ENCODE measurements at regions not wholly inside any gene's neighbourhood (a gene's known extent, or its start where the extent isn't known, plus 50 kb on each side); places are given as distances from the start of the nearest gene placed in this dataset.

DNA sequence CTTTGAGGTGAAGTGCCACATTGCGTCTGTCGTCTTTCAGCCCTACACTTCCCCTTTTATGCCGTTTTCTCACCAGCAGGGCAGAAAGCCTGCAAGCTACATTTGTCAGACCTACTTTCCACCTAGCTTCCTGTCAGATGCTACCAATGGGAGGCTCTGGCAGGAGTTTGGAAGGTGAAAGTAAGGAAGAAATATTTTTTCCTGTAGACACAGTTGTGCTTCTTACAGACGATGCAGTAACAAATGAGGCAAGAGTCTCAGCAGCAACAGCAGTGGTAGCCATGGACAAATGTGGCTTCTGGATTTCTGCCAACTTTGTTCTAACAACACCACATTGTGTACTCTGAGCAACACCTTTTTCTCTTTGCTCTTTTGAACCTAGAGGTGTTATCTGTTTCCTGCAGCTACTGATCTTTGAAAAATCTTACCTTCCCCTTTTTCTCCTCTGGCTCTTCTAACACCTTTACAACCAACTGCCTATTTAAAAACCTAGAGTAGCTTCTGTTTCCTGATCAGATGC, 70.6 kb upstream of the STT3B start:
- intact Hi-C loops (cut with DNase I) = no loop called here
- Histone ChIP-seq H3K4me3 (no peak overlapping the region), H3K4me1 (replicated peaks) (no peaks in the 10 kb centered on the region), H3K27me3 (replicated peaks; ENCODE audit: insufficient read depth) (no peaks in the 10 kb centered on the region), H3K36me3 (no peaks in the 10 kb centered on the region), H3K9me3 (no peaks in the 10 kb centered on the region), H3K27ac (no peak overlapping the region)
- TF ChIP-seq POLR2A (IDR thresholded peaks at IDR 0.05) = no peak
- TF ChIP-seq POLR2AphosphoS5 (IDR thresholded peaks at IDR 0.05) = no peak
- no peak for TF ChIP-seq CTCF (IDR thresholded peaks at IDR 0.05)
- 61% methylated on average over 4 of the region's 4 CpGs for WGBS
- DNase-seq (ENCODE audit: low spot score) = no peak

GRCh38 chr3:31465999-31466398, 66.7 kb upstream of the STT3B start:
- no peaks in the 10 kb centered on the region for H3K4me1 ChIP-seq (replicated peaks)
- H3K4me3 ChIP-seq = no peak overlapping the region
- intact Hi-C loops (cut with DNase I) = no loop called here
- H3K9me3 ChIP-seq = no peaks in the 10 kb centered on the region
- DNase-seq (ENCODE audit: low spot score) = no peak
- no peaks in the 10 kb centered on the region for H3K36me3 ChIP-seq
- TF ChIP-seq POLR2AphosphoS5 (IDR thresholded peaks at IDR 0.05) (no peak), POLR2A (IDR thresholded peaks at IDR 0.05) (no peak)
- H3K27ac ChIP-seq = no peak overlapping the region
- no peaks in the 10 kb centered on the region for H3K27me3 ChIP-seq (replicated peaks; ENCODE audit: insufficient read depth)

- H3K27me3 ChIP-seq (replicated peaks; ENCODE audit: insufficient read depth) = no peaks in the 10 kb centered on the region
- intact Hi-C loops (cut with DNase I) = no loop called here
- no peak overlapping the region for H3K4me3 ChIP-seq
- H3K9me3 ChIP-seq = no peaks in the 10 kb centered on the region
- TF ChIP-seq CTCF (IDR thresholded peaks at IDR 0.05) (no peak), POLR2A (IDR thresholded peaks at IDR 0.05) (no peak), POLR2AphosphoS5 (IDR thresholded peaks at IDR 0.05) (no peak)
- no peaks in the 10 kb centered on the region for H3K4me1 ChIP-seq (replicated peaks)
- H3K27ac ChIP-seq = no peak overlapping the region
- no peak for DNase-seq (ENCODE audit: low spot score)
- 89% methylated on average over 2 of the region's 2 CpGs for WGBS
- no peaks in the 10 kb centered on the region for H3K36me3 ChIP-seq
Observed at GRCh38 chr3:31466866-31467265, 65.9 kb upstream of the STT3B start.

GRCh38 chr3:31468433-31468832, 64.3 kb upstream of the STT3B start:
- no peak overlapping the region for H3K4me3 ChIP-seq
- no peaks in the 10 kb centered on the region for H3K4me1 ChIP-seq (replicated peaks)
- TF ChIP-seq POLR2A (IDR thresholded peaks at IDR 0.05) (no peak), CTCF (IDR thresholded peaks at IDR 0.05) (no peak), POLR2AphosphoS5 (IDR thresholded peaks at IDR 0.05) (no peak)
- WGBS = 94% methylated on average over 3 of the region's 3 CpGs
- H3K27ac ChIP-seq = no peak overlapping the region
- no peaks in the 10 kb centered on the region for H3K9me3 ChIP-seq
- no peaks in the 10 kb centered on the region for H3K27me3 ChIP-seq (replicated peaks; ENCODE audit: insufficient read depth)
- no peak for DNase-seq (ENCODE audit: low spot score)
- no peaks in the 10 kb centered on the region for H3K36me3 ChIP-seq
- intact Hi-C loops (cut with DNase I) = no loop called here

- no peaks in the 10 kb centered on the region for H3K36me3 ChIP-seq
- no peak overlapping the region for H3K4me3 ChIP-seq
- TF ChIP-seq POLR2AphosphoS5 (IDR thresholded peaks at IDR 0.05) = no peak
- no peak for TF ChIP-seq CTCF (IDR thresholded peaks at IDR 0.05)
- TF ChIP-seq POLR2A (IDR thresholded peaks at IDR 0.05) = no peak
- intact Hi-C loops (cut with DNase I) = no loop called here
- H3K27ac ChIP-seq = no peak overlapping the region
- no peaks in the 10 kb centered on the region for H3K9me3 ChIP-seq
- 90% methylated on average over 3 of the region's 3 CpGs for WGBS
- no peaks in the 10 kb centered on the region for H3K27me3 ChIP-seq (replicated peaks; ENCODE audit: insufficient read depth)
- H3K4me1 ChIP-seq (replicated peaks) = no peaks in the 10 kb centered on the region
- DNase-seq (ENCODE audit: low spot score) = no peak
Observed at GRCh38 chr3:31469385-31469784, 63.3 kb upstream of the STT3B start.

Measured in prostate gland (tissue), 2 donors.